MM.1S (cell line): ENCODE measurements at regions not wholly inside any gene's neighbourhood (a gene's known extent, or its start where the extent isn't known, plus 50 kb on each side); places are given as distances from the start of the nearest gene placed in this dataset.

Experiments
- EZH2 ChIP-seq: fragments of 300-600 bp; sonication (generic); optimal IDR thresholded peaks from 2 replicates; pipeline ENCODE3; 2017; ENCODE audit warnings: low read depth, mild to moderate bottlenecking, antibody characterized with exemption, low read length, mixed read lengths
- TF ChIP-seq, protein P1 (sequence below): fragments of 300-600 bp; sonication (generic); IDR thresholded peaks from 2 replicates; pipeline ENCODE4 v1.5.1; 2016; ENCODE audit warnings: antibody characterized with exemption, low read length, mixed read lengths

DNA sequence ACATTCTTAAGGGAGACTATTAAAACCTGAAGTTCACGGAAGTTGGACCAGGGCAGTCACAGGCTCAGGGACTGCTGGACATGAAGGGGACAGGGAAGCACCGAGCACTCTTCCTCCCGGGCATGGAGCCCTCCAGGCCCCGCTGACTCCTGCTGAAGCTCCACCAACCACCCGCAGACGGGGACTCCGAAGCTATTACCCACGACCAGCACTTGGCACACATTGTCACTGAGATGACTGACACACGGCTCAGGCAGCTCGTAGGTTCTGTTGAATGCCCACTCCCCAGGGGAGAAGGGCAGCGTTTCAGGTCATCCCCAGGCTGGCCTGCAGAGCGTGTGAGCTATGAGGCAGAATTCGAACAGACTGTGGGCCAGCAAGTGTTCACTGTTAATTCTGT lies 234.8 kb downstream of the NDUFA10 start:
- TF ChIP-seq, protein P1, sequence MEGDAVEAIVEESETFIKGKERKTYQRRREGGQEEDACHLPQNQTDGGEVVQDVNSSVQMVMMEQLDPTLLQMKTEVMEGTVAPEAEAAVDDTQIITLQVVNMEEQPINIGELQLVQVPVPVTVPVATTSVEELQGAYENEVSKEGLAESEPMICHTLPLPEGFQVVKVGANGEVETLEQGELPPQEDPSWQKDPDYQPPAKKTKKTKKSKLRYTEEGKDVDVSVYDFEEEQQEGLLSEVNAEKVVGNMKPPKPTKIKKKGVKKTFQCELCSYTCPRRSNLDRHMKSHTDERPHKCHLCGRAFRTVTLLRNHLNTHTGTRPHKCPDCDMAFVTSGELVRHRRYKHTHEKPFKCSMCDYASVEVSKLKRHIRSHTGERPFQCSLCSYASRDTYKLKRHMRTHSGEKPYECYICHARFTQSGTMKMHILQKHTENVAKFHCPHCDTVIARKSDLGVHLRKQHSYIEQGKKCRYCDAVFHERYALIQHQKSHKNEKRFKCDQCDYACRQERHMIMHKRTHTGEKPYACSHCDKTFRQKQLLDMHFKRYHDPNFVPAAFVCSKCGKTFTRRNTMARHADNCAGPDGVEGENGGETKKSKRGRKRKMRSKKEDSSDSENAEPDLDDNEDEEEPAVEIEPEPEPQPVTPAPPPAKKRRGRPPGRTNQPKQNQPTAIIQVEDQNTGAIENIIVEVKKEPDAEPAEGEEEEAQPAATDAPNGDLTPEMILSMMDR: no peak
- no peak for TF ChIP-seq EZH2
